Activated B cell treated with CpG ODN at 0.5 μM for 24 hours (primary cell): ENCODE measurements at regions not wholly inside any gene's neighbourhood (a gene's known extent, or its start where the extent isn't known, plus 50 kb on each side); places are given as distances from the start of the nearest gene placed in this dataset.

Experiments used
- ATAC-seq: fragments of 200-7000 bp; cut with Tn5 transposase; one replicate; pipeline ENCODE4 v1.10.0; 2021; ENCODE audit warnings: low read depth, mild to moderate bottlenecking, moderate library complexity
- CTCF ChIA-PET: fragments of 350-600 bp; sonication (Branson Sonifier 250); formaldehyde crosslinking; loops from one replicate; lab custom pipeline; 2021; ENCODE audit warnings: antibody characterized with exemption; lab: Charles Lee
- POLR2A ChIA-PET: fragments of 350-600 bp; sonication (Branson Sonifier 250); formaldehyde crosslinking; loops from one replicate; lab custom pipeline; 2021; ENCODE audit warnings: antibody characterized with exemption; lab: Charles Lee
- DNase-seq: peaks from one replicate; pipeline ENCODE4 v3.0.0; 2022
- H3K27ac Mint-ChIP-seq: one replicate; pipeline ENCODE4 v1.8.0; 2020; ENCODE audit warnings: mixed read lengths
- H3K27me3 Mint-ChIP-seq: one replicate; pipeline ENCODE4 v1.8.0; 2021; ENCODE audit warnings: mixed read lengths
- H3K36me3 Mint-ChIP-seq: one replicate; pipeline ENCODE4 v1.8.0; 2021; ENCODE audit warnings: low read depth, mixed read lengths
- H3K4me1 Mint-ChIP-seq: one replicate; pipeline ENCODE4 v1.8.0; 2021; ENCODE audit warnings: mixed read lengths
- H3K4me3 Mint-ChIP-seq: one replicate; pipeline ENCODE4 v1.8.0; 2020; ENCODE audit warnings: mild to moderate bottlenecking, mixed read lengths
- H3K9me3 Mint-ChIP-seq: one replicate; pipeline ENCODE4 v1.8.0; 2020; ENCODE audit warnings: mixed read lengths
- intact Hi-C: fragments of 100-400 bp; cut with micrococcal nuclease; formaldehyde crosslinking; loops from one replicate; pipeline ENCODE4 v1.15.1; 2024
- TF ChIP-seq, protein P1 (sequence below): fragments of 200-600 bp; IDR thresholded peaks from one replicate; pipeline ENCODE4 v1.8.0; 2022; ENCODE audit warnings: antibody characterized with exemption, mild to moderate bottlenecking

DNA sequence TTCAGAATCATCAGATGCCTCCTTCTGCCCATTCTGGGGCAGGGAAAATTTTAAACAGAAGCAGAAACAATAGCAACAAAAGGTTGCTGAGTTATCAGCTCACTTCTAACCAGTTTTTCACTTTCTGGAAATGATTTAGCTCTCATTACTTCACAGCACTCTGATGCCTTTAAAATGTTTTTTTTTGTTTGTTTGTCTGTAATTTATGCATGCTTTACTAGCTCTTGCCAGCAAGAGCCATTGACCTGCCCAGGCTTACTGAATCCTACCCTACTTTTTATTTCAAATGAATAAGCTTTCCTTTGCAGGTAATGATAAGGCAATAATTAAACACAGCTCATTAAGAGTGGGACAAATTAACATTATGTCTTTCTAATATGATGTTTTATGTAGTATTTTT lies 466.1 kb upstream of the NOVA1 start:
- ATAC-seq, result no peak
- no peaks in the 10 kb centered on the region for H3K36me3 Mint-ChIP-seq
- peaks cover 6% of the 10 kb centered on the region for H3K9me3 Mint-ChIP-seq
- no peak for DNase-seq
- no peak overlapping the region for H3K27ac Mint-ChIP-seq
- H3K4me1 Mint-ChIP-seq, result no peaks in the 10 kb centered on the region
- TF ChIP-seq, protein P1, sequence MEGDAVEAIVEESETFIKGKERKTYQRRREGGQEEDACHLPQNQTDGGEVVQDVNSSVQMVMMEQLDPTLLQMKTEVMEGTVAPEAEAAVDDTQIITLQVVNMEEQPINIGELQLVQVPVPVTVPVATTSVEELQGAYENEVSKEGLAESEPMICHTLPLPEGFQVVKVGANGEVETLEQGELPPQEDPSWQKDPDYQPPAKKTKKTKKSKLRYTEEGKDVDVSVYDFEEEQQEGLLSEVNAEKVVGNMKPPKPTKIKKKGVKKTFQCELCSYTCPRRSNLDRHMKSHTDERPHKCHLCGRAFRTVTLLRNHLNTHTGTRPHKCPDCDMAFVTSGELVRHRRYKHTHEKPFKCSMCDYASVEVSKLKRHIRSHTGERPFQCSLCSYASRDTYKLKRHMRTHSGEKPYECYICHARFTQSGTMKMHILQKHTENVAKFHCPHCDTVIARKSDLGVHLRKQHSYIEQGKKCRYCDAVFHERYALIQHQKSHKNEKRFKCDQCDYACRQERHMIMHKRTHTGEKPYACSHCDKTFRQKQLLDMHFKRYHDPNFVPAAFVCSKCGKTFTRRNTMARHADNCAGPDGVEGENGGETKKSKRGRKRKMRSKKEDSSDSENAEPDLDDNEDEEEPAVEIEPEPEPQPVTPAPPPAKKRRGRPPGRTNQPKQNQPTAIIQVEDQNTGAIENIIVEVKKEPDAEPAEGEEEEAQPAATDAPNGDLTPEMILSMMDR, result no peak
- ChIA-PET CTCF (no interaction called here), POLR2A (no interaction called here)
- intact Hi-C loops, result no loop called here
- H3K4me3 Mint-ChIP-seq, result no peak overlapping the region
- no peaks in the 10 kb centered on the region for H3K27me3 Mint-ChIP-seq

DNA sequence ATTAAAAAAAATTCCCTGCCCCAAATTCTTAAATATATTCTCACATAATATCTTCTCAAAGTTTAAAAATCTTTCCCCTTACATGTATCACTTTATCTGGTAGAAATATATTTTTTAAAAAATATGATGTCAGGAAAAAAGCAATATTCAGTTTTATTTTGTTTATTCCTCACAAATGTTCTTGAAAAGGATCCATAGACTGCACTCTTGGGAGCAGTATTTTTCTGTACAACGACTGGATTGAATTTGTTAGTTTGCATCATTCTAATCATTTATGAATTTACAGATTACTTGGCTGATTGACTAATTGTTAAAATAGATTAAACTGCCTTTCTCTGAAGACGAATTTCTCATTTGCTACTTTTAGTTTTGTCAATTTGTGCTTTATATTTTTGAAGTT lies 468.1 kb upstream of the NOVA1 start:
- Mint-ChIP-seq H3K9me3 (peaks cover 3% of the 10 kb centered on the region), H3K4me1 (no peaks in the 10 kb centered on the region)

GRCh38 chr14:27067961-27068360 lies 470.1 kb upstream of the NOVA1 start:
- Mint-ChIP-seq H3K36me3 (no peaks in the 10 kb centered on the region), H3K9me3 (no peaks in the 10 kb centered on the region), H3K27ac (no peak overlapping the region), H3K27me3 (no peaks in the 10 kb centered on the region), H3K4me3 (no peak overlapping the region), H3K4me1 (no peaks in the 10 kb centered on the region)
- ChIA-PET CTCF (no interaction called here), POLR2A (no interaction called here)
- intact Hi-C loops, result no loop called here
- no peak for ATAC-seq
- DNase-seq, result no peak
- TF ChIP-seq, protein P1, result no peak

More for the DNA sequence above, 468.1 kb upstream of the NOVA1 start:
- Mint-ChIP-seq H3K4me3 (no peak overlapping the region), H3K27ac (no peak overlapping the region), H3K36me3 (no peaks in the 10 kb centered on the region), H3K27me3 (no peaks in the 10 kb centered on the region)
- no peak for ATAC-seq
- TF ChIP-seq, protein P1, result no peak
- ChIA-PET CTCF (no interaction called here), POLR2A (no interaction called here)
- DNase-seq, result no peak
- intact Hi-C loops, result no loop called here

- Mint-ChIP-seq H3K36me3 (no peaks in the 10 kb centered on the region), H3K9me3 (no peaks in the 10 kb centered on the region), H3K4me1 (no peaks in the 10 kb centered on the region), H3K27me3 (no peaks in the 10 kb centered on the region), H3K27ac (no peak overlapping the region), H3K4me3 (no peak overlapping the region)
- TF ChIP-seq, protein P1, result no peak
- CTCF ChIA-PET, result no interaction called here
- no peak for ATAC-seq
- intact Hi-C loops, result no loop called here
- POLR2A ChIA-PET, result no interaction called here
- DNase-seq, result no peak
Measured at GRCh38 chr14:27072589-27072988, 474.8 kb upstream of the NOVA1 start.

DNA sequence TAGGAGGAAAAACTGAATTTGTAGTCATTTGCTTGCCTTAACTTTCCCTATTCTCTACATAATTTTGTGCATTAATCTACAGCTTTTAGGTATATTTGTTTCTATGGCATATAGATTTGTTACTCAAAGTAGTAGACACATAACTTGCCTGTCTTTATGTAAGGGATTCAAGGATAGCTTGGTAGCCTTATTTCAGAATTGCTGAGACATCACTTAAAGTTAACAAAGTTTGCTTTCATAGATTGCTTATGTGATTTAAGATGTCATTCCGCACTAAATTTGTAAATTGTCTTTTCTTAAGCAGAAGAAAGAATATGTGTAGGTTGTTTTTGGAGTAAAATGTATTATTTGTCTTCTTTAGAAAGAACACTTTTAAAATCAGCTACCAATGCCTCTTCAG lies 477.7 kb upstream of the NOVA1 start:
- Mint-ChIP-seq H3K36me3 (no peaks in the 10 kb centered on the region), H3K9me3 (no peaks in the 10 kb centered on the region), H3K27ac (no peak overlapping the region), H3K4me3 (no peak overlapping the region), H3K27me3 (no peaks in the 10 kb centered on the region), H3K4me1 (no peaks in the 10 kb centered on the region)
- DNase-seq, result no peak
- no peak for ATAC-seq
- ChIA-PET POLR2A (no interaction called here), CTCF (no interaction called here)
- intact Hi-C loops, result no loop called here
- TF ChIP-seq, protein P1, result no peak
